Caco-2 (cell line): ENCODE measurements at regions not wholly inside any gene's neighbourhood (a gene's known extent, or its start where the extent isn't known, plus 50 kb on each side); places are given as distances from the start of the nearest gene placed in this dataset.

Experiments
- BruUV-seq: library from RNA; stranded (reverse); fragments of 400-500 nt; replicated peaks from 2 replicates; lab custom pipeline; 2021; lab: Mats Ljungman, UMichigan
- CTCF ChIA-PET: fragments of 300-600 bp; sonication (Branson Sonifier 250); formaldehyde crosslinking; loops from one replicate; lab custom pipeline; 2022; ENCODE audit warnings: antibody characterized with exemption; lab: Charles Lee
- POLR2A ChIA-PET: fragments of 300-600 bp; sonication (Branson Sonifier 250); formaldehyde crosslinking; loops from one replicate; lab custom pipeline; 2022; ENCODE audit warnings: antibody characterized with exemption; lab: Charles Lee
- DNase-seq, 2 experiments: peaks; one replicate each; pipeline versions ENCODE4 v3.0.0 to v3.0.0-alpha.2; 2020 to 2022
- H3K27me3 ChIP-seq: replicated peaks from 2 replicates; pipeline ENCODE4 v1.6.0; 2011; ENCODE audit warnings: low read length; ENCODE audit not compliant: control insufficient read depth, insufficient read depth
- H3K36me3 ChIP-seq: 2 replicates; pipeline ENCODE4 v1.5.1; 2011; ENCODE audit warnings: low read length; ENCODE audit not compliant: control insufficient read depth, insufficient read depth
- H3K4me1 ChIP-seq: fragments of 250-450 bp; sonication (Bioruptor Pico); 2 replicates; pipeline ENCODE4 v1.5.1; 2020; ENCODE audit warnings: mild to moderate bottlenecking
- H3K4me3 ChIP-seq: 2 replicates; pipeline ENCODE4 v1.5.1; 2011; ENCODE audit warnings: low read depth, mild to moderate bottlenecking, control low read depth, low read length
- H3K9me3 ChIP-seq: fragments of 250-450 bp; sonication (Bioruptor Pico); 2 replicates; pipeline ENCODE4 v1.5.1; 2020; ENCODE audit warnings: mild to moderate bottlenecking, moderate library complexity
- H3K27ac Mint-ChIP-seq: one replicate; pipeline ENCODE4 v1.8.0; 2022; ENCODE audit warnings: mixed read lengths; ENCODE audit not compliant: unreplicated experiment
- H3K27me3 Mint-ChIP-seq: one replicate; pipeline ENCODE4 v1.8.0; 2022; ENCODE audit warnings: mixed read lengths; ENCODE audit not compliant: insufficient read depth, unreplicated experiment
- H3K36me3 Mint-ChIP-seq: one replicate; pipeline ENCODE4 v1.8.0; 2022; ENCODE audit warnings: mild to moderate bottlenecking, mixed read lengths; ENCODE audit not compliant: insufficient read depth, unreplicated experiment
- H3K4me1 Mint-ChIP-seq: one replicate; pipeline ENCODE4 v1.8.0; 2022; ENCODE audit warnings: low read depth, mixed read lengths; ENCODE audit not compliant: unreplicated experiment
- H3K4me3 Mint-ChIP-seq: one replicate; pipeline ENCODE4 v1.8.0; 2022; ENCODE audit warnings: mild to moderate bottlenecking, moderate library complexity, mixed read lengths; ENCODE audit not compliant: unreplicated experiment
- H3K9me3 Mint-ChIP-seq: one replicate; pipeline ENCODE4 v1.8.0; 2022; ENCODE audit warnings: mixed read lengths; ENCODE audit not compliant: unreplicated experiment
- intact Hi-C: fragments of 100-400 bp; cut with micrococcal nuclease; formaldehyde crosslinking; loops from one replicate; pipeline ENCODE4 v1.10.0; 2022; ENCODE audit not compliant: unreplicated experiment
- TF ChIP-seq, protein P1 (sequence below), 2 experiments: fragments of 200-600 bp in 1 of 2; IDR thresholded peaks; 1 replicate in 1 of 2; 2 replicates in 1 of 2; pipeline versions ENCODE4 v1.5.1 to v1.8.0; 2011 to 2022; ENCODE audit warnings: antibody characterized with exemption in 1 of 2, control low read depth in 1 of 2, inconsistent platforms in 1 of 2, low read depth in 1 of 2, low read length in 1 of 2, mild to moderate bottlenecking in 1 of 2, moderate library complexity in 1 of 2; ENCODE audit not compliant: insufficient read depth in 1 of 2, severe bottlenecking in 1 of 2, unreplicated experiment in 1 of 2

DNA sequence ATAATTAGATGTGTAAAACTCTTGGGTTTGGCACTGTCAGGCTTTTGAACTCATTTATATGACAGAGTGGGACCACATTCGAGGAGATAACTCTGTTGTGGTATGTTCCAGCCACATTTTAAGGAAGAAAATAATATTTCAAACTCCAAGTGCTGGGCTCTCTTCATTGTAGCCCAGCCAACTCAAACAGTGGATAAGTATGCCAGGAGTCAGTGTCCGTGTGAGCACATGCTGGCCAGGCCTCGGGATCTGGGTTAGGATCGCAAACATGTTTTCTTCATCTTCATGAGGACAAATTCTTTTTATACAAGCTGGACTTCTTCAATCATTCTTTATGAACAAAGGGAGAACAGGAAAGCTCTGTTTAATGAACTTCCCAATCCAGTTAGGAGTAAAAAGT is 497.5 kb downstream of the MAFB start:
- Mint-ChIP-seq H3K4me1 (no peaks in the 10 kb centered on the region), H3K4me3 (no peak overlapping the region), H3K27ac (no peak overlapping the region), H3K9me3 (no peaks in the 10 kb centered on the region), H3K36me3 (no peaks in the 10 kb centered on the region), H3K27me3 (peaks cover 25% of the 10 kb centered on the region)
- intact Hi-C loops, result no loop called here
- Histone ChIP-seq H3K9me3 (no peaks in the 10 kb centered on the region), H3K4me1 (no peaks in the 10 kb centered on the region), H3K27me3 (no peaks in the 10 kb centered on the region), H3K4me3 (no peak overlapping the region), H3K36me3 (no peaks in the 10 kb centered on the region)
- no TSS peak for BruUV-seq
- ChIA-PET POLR2A (no interaction called here), CTCF (interaction anchor here (0.6 kb wide), 1 partner anchor 69 kb away, joined by 3 read pairs; no protein-coding TSS in a partner anchor)
- no peak for DNase-seq
- TF ChIP-seq, protein P1, sequence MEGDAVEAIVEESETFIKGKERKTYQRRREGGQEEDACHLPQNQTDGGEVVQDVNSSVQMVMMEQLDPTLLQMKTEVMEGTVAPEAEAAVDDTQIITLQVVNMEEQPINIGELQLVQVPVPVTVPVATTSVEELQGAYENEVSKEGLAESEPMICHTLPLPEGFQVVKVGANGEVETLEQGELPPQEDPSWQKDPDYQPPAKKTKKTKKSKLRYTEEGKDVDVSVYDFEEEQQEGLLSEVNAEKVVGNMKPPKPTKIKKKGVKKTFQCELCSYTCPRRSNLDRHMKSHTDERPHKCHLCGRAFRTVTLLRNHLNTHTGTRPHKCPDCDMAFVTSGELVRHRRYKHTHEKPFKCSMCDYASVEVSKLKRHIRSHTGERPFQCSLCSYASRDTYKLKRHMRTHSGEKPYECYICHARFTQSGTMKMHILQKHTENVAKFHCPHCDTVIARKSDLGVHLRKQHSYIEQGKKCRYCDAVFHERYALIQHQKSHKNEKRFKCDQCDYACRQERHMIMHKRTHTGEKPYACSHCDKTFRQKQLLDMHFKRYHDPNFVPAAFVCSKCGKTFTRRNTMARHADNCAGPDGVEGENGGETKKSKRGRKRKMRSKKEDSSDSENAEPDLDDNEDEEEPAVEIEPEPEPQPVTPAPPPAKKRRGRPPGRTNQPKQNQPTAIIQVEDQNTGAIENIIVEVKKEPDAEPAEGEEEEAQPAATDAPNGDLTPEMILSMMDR (IDR thresholded peaks at IDR 0.05; ENCODE audit: insufficient read depth in 1 of 2, low read depth in 1 of 2, low read length in 1 of 2, severe bottlenecking in 1 of 2, unreplicated experiment in 1 of 2), result no peak

DNA sequence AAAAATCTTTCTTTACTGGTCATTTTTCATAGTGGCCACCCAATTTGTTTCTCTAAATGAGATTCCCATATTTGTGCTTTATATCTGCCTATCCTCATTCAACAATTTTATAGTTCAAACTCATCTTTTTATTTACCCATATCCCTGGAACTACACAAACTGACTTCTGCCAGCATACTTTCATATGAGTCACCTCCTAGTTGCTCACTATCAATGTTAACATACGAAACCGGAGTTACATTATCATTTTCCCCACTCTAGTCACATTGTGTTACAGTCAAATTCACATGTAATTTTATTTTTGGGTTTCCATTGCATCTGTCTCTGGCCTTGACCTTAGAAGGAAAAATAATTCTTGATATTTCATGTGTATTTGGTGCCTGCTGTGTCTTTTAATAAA is 499.4 kb downstream of the MAFB start:
- H3K27me3 Mint-ChIP-seq, result peaks cover 22% of the 10 kb centered on the region
- Histone ChIP-seq H3K27me3 (no peaks in the 10 kb centered on the region), H3K4me1 (no peaks in the 10 kb centered on the region), H3K36me3 (no peaks in the 10 kb centered on the region), H3K9me3 (no peaks in the 10 kb centered on the region), H3K4me3 (no peak overlapping the region)
- TF ChIP-seq, protein P1 (IDR thresholded peaks at IDR 0.05; ENCODE audit: insufficient read depth in 1 of 2, low read depth in 1 of 2, low read length in 1 of 2, severe bottlenecking in 1 of 2, unreplicated experiment in 1 of 2), result no peak
- intact Hi-C loops, result no loop called here
- DNase-seq, result no peak
- no peaks in the 10 kb centered on the region for H3K4me1 Mint-ChIP-seq
- no peak overlapping the region for H3K4me3 Mint-ChIP-seq
- POLR2A ChIA-PET, result no interaction called here
- CTCF ChIA-PET, result no interaction called here
- no TSS peak for BruUV-seq
- no peaks in the 10 kb centered on the region for H3K9me3 Mint-ChIP-seq
- no peaks in the 10 kb centered on the region for H3K36me3 Mint-ChIP-seq
- H3K27ac Mint-ChIP-seq, result no peak overlapping the region

DNA sequence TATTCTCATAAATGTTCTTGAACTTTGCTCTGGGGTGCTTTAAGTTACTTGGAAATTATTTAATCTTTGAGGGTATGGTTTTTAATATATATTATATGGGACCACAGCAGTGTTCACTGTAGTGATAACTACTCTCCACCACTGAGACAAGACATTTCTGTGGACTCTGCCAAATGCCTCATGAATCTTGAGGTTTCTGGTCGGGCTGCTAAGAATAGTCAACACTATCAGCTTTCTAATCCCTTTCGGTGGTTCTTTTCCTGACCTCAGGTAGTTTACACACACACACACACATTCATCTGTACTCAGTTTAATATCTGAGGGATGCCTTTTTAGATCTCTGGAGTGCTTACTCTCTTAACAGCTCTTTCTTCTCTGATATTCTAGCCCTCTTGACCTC is 500.7 kb downstream of the MAFB start:
- no peak overlapping the region for H3K4me3 ChIP-seq
- H3K4me1 ChIP-seq, result no peaks in the 10 kb centered on the region
- H3K9me3 ChIP-seq, result no peaks in the 10 kb centered on the region
- POLR2A ChIA-PET, result interaction anchor here (0.6 kb wide), 1 partner anchor 69 kb away, joined by 4 read pairs; no protein-coding TSS in a partner anchor
- BruUV-seq, result no TSS peak
- no peaks in the 10 kb centered on the region for H3K27me3 ChIP-seq
- intact Hi-C loops, result no loop called here
- no peaks in the 10 kb centered on the region for H3K36me3 ChIP-seq
- Mint-ChIP-seq H3K36me3 (no peaks in the 10 kb centered on the region), H3K9me3 (no peaks in the 10 kb centered on the region), H3K4me3 (no peak overlapping the region), H3K27me3 (peaks cover 18% of the 10 kb centered on the region), H3K4me1 (no peaks in the 10 kb centered on the region), H3K27ac (no peak overlapping the region)
- TF ChIP-seq, protein P1 (IDR thresholded peaks at IDR 0.05; ENCODE audit: insufficient read depth in 1 of 2, low read depth in 1 of 2, low read length in 1 of 2, severe bottlenecking in 1 of 2, unreplicated experiment in 1 of 2), result no peak
- CTCF ChIA-PET, result no interaction called here
- no peak for DNase-seq
